ENCODE measurements at regions not wholly inside any gene's neighbourhood (a gene's known extent, or its start where the extent isn't known, plus 50 kb on each side); places are given as distances from the start of the nearest gene placed in this dataset.

- Histone ChIP-seq H3K27me3 (no peaks in the 10 kb centered on the region), H3K9me3 (no peaks in the 10 kb centered on the region), H3K4me1 (no peaks in the 10 kb centered on the region), H3K4me3 (no peak overlapping the region), H3K36me3 (no peaks in the 10 kb centered on the region), H3K27ac (no peak overlapping the region)
- intact Hi-C loops (cut with DNase I; ENCODE audit: low total_unique reads) = no loop called here
- no peak for DNase-seq
- TF ChIP-seq, protein P1, sequence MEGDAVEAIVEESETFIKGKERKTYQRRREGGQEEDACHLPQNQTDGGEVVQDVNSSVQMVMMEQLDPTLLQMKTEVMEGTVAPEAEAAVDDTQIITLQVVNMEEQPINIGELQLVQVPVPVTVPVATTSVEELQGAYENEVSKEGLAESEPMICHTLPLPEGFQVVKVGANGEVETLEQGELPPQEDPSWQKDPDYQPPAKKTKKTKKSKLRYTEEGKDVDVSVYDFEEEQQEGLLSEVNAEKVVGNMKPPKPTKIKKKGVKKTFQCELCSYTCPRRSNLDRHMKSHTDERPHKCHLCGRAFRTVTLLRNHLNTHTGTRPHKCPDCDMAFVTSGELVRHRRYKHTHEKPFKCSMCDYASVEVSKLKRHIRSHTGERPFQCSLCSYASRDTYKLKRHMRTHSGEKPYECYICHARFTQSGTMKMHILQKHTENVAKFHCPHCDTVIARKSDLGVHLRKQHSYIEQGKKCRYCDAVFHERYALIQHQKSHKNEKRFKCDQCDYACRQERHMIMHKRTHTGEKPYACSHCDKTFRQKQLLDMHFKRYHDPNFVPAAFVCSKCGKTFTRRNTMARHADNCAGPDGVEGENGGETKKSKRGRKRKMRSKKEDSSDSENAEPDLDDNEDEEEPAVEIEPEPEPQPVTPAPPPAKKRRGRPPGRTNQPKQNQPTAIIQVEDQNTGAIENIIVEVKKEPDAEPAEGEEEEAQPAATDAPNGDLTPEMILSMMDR (IDR thresholded peaks at IDR 0.05) = no peak
Measured at GRCh38 chrX:113457719-113458118, 617.1 kb upstream of the AMOT start.

DNA sequence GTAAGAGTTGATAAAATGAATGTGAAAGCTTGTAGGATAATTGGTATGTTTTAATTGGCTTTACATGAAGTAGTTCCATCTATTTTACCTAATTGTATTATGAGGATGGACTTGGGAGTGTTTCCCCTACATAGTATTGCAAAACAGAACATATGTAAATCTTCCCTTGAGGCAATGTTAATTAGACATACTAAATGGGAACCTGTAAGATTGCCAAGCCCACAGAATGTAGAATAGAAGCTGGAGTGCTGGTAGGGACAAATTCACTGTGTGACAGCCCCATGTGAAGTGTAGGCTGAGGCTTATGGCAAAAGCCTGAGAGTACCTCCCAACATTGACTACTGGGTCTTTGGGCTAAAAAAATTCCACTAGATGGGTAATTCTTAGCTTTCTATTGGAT, 615.0 kb upstream of the AMOT start:
- H3K27ac ChIP-seq = no peak overlapping the region
- intact Hi-C loops (cut with DNase I; ENCODE audit: low total_unique reads) = no loop called here
- H3K4me3 ChIP-seq = no peak overlapping the region
- no peaks in the 10 kb centered on the region for H3K4me1 ChIP-seq
- H3K36me3 ChIP-seq = no peaks in the 10 kb centered on the region
- H3K9me3 ChIP-seq = no peaks in the 10 kb centered on the region
- H3K27me3 ChIP-seq = no peaks in the 10 kb centered on the region
- TF ChIP-seq, protein P1 (IDR thresholded peaks at IDR 0.05) = no peak
- DNase-seq = no peak

DNA sequence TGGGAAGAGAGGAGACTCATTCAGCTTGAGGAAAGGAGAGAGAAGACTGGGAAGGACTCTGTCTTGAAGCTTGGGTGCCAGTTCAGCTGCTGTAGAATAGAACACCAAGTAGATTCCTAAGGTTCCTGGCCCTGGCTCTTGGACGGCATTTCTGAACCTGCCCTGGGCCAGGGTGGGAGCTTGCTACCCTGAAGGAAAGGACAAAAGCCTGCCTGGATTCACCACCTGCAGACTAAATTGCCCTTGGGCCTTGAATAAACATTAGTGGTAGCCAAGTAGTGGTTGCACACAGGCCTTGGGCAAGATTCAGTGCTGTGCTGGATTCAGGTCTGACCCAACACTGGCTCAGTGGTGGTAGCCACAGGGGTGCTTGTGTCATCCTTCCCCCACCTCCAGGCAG, 588.4 kb upstream of the AMOT start:
- TF ChIP-seq, protein P1 (IDR thresholded peaks at IDR 0.05) = no peak
- H3K27ac ChIP-seq = no peak overlapping the region
- H3K36me3 ChIP-seq = no peaks in the 10 kb centered on the region
- H3K4me1 ChIP-seq = no peaks in the 10 kb centered on the region
- intact Hi-C loops (cut with DNase I; ENCODE audit: low total_unique reads) = no loop called here
- no peak for DNase-seq
- no peaks in the 10 kb centered on the region for H3K9me3 ChIP-seq
- no peak overlapping the region for H3K4me3 ChIP-seq
- H3K27me3 ChIP-seq = no peaks in the 10 kb centered on the region

GRCh38 chrX:113422323-113422722, 581.7 kb upstream of the AMOT start:
- no peaks in the 10 kb centered on the region for H3K36me3 ChIP-seq
- DNase-seq = no peak

GRCh38 chrX:113421432-113421831, 580.8 kb upstream of the AMOT start:
- Histone ChIP-seq H3K27ac (no peak overlapping the region), H3K4me1 (no peaks in the 10 kb centered on the region), H3K9me3 (peaks cover 0 to 4% (median 0%) of the 10 kb centered on the region in 3 donors), H3K36me3 (no peaks in the 10 kb centered on the region), H3K27me3 (no peaks in the 10 kb centered on the region), H3K4me3 (no peak overlapping the region)
- TF ChIP-seq, protein P1 (IDR thresholded peaks at IDR 0.05) = no peak
- intact Hi-C loops (cut with DNase I; ENCODE audit: low total_unique reads) = no loop called here
- DNase-seq = no peak

More at GRCh38 chrX:113422323-113422722, 581.7 kb upstream of the AMOT start:
- intact Hi-C loops (cut with DNase I; ENCODE audit: low total_unique reads) = no loop called here
- no peak overlapping the region for H3K4me3 ChIP-seq
- H3K27me3 ChIP-seq = no peaks in the 10 kb centered on the region
- TF ChIP-seq, protein P1 (IDR thresholded peaks at IDR 0.05) = no peak
- H3K4me1 ChIP-seq = no peaks in the 10 kb centered on the region
- H3K27ac ChIP-seq = no peak overlapping the region
- no peaks in the 10 kb centered on the region for H3K9me3 ChIP-seq

GRCh38 chrX:113412106-113412505, 571.5 kb upstream of the AMOT start:
- DNase-seq = no peak
- intact Hi-C loops (cut with DNase I; ENCODE audit: low total_unique reads) = no loop called here
- Histone ChIP-seq H3K27me3 (no peaks in the 10 kb centered on the region), H3K4me1 (no peaks in the 10 kb centered on the region), H3K27ac (no peak overlapping the region), H3K9me3 (peaks cover 0 to 4% (median 0%) of the 10 kb centered on the region in 3 donors), H3K36me3 (no peaks in the 10 kb centered on the region), H3K4me3 (no peak overlapping the region)
- TF ChIP-seq, protein P1 (IDR thresholded peaks at IDR 0.05) = no peak

Data from tibial artery (tissue), 4 donors.